Testis (tissue), 2 donors: ENCODE measurements at regions not wholly inside any gene's neighbourhood (a gene's known extent, or its start where the extent isn't known, plus 50 kb on each side); places are given as distances from the start of the nearest gene placed in this dataset.

Experiments
- DNase-seq: peaks from one replicate; pipeline ENCODE4 v3.0.0-alpha.2; 2019
- H3K27ac ChIP-seq, 2 donors: fragments of 200-600 bp; sonication (generic); one replicate each; pipeline ENCODE4 v1.5.1; 2019
- H3K27me3 ChIP-seq: fragments of 200-600 bp; sonication (generic); one replicate; pipeline ENCODE4 v1.5.1; 2019
- H3K36me3 ChIP-seq: fragments of 200-600 bp; sonication (generic); one replicate; pipeline ENCODE4 v1.5.1; 2017; ENCODE audit warnings: low read depth; ENCODE audit errors: missing control alignments
- H3K4me1 ChIP-seq: fragments of 200-600 bp; sonication (generic); one replicate; pipeline ENCODE4 v1.5.1; 2019
- H3K4me3 ChIP-seq, 2 donors: fragments of 200-600 bp; sonication (generic); one replicate each; pipeline ENCODE4 v1.5.1; 2017 to 2019
- H3K9me3 ChIP-seq: fragments of 200-600 bp; sonication (generic); one replicate; pipeline ENCODE4 v1.5.1; 2017
- CTCF ChIP-seq, 3 experiments: fragments of 450-650 bp in 2 of 3; fragments of 200-600 bp in 1 of 3; sonication (generic) in 1 of 3; IDR thresholded peaks; one replicate each; pipeline ENCODE4 v1.5.1; 2016 to 2019; ENCODE audit warnings: antibody characterized with exemption in 3 of 3, mild to moderate bottlenecking in 2 of 3, moderate library complexity in 1 of 3
- POLR2A ChIP-seq: fragments of 450-650 bp; IDR thresholded peaks from one replicate; pipeline ENCODE4 v1.6.1; 2017; ENCODE audit warnings: antibody characterized with exemption, mild to moderate bottlenecking, moderate library complexity
- WGBS, 2 donors: methylation state at CpG; one replicate each; pipeline ENCODE4 v1.1.5; 2018; 5-methylcytosine and 5-hydroxymethylcytosine counted together
- intact Hi-C: fragments of 100-400 bp; cut with DNase I; formaldehyde crosslinking; loops from one replicate; pipeline ENCODE4 v1.15.1; 2023; ENCODE audit warnings: low total_unique reads

GRCh38 chr1:25053576-25054250 is 123.6 kb upstream of the RUNX3 start:
- Histone ChIP-seq H3K4me3 (no peak overlapping the region), H3K27me3 (no peaks in the 10 kb centered on the region), H3K4me1 (no peaks in the 10 kb centered on the region), H3K27ac (no peak overlapping the region), H3K9me3 (no peaks in the 10 kb centered on the region), H3K36me3 (no peaks in the 10 kb centered on the region)
- intact Hi-C loops, result no loop called here
- WGBS, 2 donors, result 78 to 100% methylated on average over 7 to 10 of the region's 12 CpGs
- TF ChIP-seq POLR2A (no peak), CTCF (IDR thresholded peaks at IDR 0.05) (no peak)
- DNase-seq, result no peak

- no peak for TF ChIP-seq CTCF (IDR thresholded peaks at IDR 0.05)
- no peak for TF ChIP-seq POLR2A
- 49 to 63% methylated on average over 12 of the region's 12 CpGs for WGBS, 2 donors
- Histone ChIP-seq H3K9me3 (no peaks in the 10 kb centered on the region), H3K27ac (no peak overlapping the region), H3K4me3 (no peak overlapping the region), H3K27me3 (no peaks in the 10 kb centered on the region), H3K36me3 (no peaks in the 10 kb centered on the region), H3K4me1 (no peaks in the 10 kb centered on the region)
- no peak for DNase-seq
- intact Hi-C loops, result no loop called here
Measured at GRCh38 chr1:25051906-25052305, 121.8 kb upstream of the RUNX3 start.

GRCh38 chr1:25051504-25051903 is 121.4 kb upstream of the RUNX3 start:
- no peaks in the 10 kb centered on the region for H3K4me1 ChIP-seq
- no peaks in the 10 kb centered on the region for H3K9me3 ChIP-seq
- WGBS, 2 donors, result 90 to 93% methylated on average over 6 of the region's 6 CpGs
- DNase-seq, result no peak
- no peak overlapping the region for H3K4me3 ChIP-seq
- no peak for TF ChIP-seq CTCF (IDR thresholded peaks at IDR 0.05)
- TF ChIP-seq POLR2A, result no peak
- no peaks in the 10 kb centered on the region for H3K36me3 ChIP-seq
- H3K27ac ChIP-seq, result no peak overlapping the region
- intact Hi-C loops, result no loop called here
- H3K27me3 ChIP-seq, result no peaks in the 10 kb centered on the region

GRCh38 chr1:25050165-25050564 is 120.1 kb upstream of the RUNX3 start:
- no peak for TF ChIP-seq CTCF (IDR thresholded peaks at IDR 0.05)
- TF ChIP-seq POLR2A, result no peak
- 84 to 97% methylated on average over 8 of the region's 8 CpGs for WGBS, 2 donors

GRCh38 chr1:25049190-25049589 is 119.1 kb upstream of the RUNX3 start:
- no peak overlapping the region for H3K27ac ChIP-seq
- H3K4me1 ChIP-seq, result no peaks in the 10 kb centered on the region
- no peaks in the 10 kb centered on the region for H3K36me3 ChIP-seq
- no peaks in the 10 kb centered on the region for H3K9me3 ChIP-seq
- no peak overlapping the region for H3K4me3 ChIP-seq
- H3K27me3 ChIP-seq, result no peaks in the 10 kb centered on the region
- intact Hi-C loops, result no loop called here
- no peak for TF ChIP-seq CTCF (IDR thresholded peaks at IDR 0.05)
- TF ChIP-seq POLR2A, result no peak
- 82 to 83% methylated on average over 2 of the region's 2 CpGs for WGBS, 2 donors
- no peak for DNase-seq

More at GRCh38 chr1:25050165-25050564, 120.1 kb upstream of the RUNX3 start:
- H3K27ac ChIP-seq, result no peak overlapping the region
- H3K4me1 ChIP-seq, result no peaks in the 10 kb centered on the region
- no peak overlapping the region for H3K4me3 ChIP-seq
- H3K27me3 ChIP-seq, result no peaks in the 10 kb centered on the region
- H3K36me3 ChIP-seq, result no peaks in the 10 kb centered on the region
- no peaks in the 10 kb centered on the region for H3K9me3 ChIP-seq
- no peak for DNase-seq
- intact Hi-C loops, result no loop called here
